Effector memory CD4-positive, alpha-beta T cell (primary cell): ENCODE measurements at regions not wholly inside any gene's neighbourhood (a gene's known extent, or its start where the extent isn't known, plus 50 kb on each side); places are given as distances from the start of the nearest gene placed in this dataset.

Experiments
- DNase-seq, 3 donors: peaks; one replicate each; pipeline ENCODE4 v3.0.0-alpha.2; 2020
- H3K27ac ChIP-seq: 2 replicates; pipeline ENCODE4 v1.7.0; 2013; ENCODE audit warnings: mild to moderate bottlenecking, low read length, moderate library complexity; ENCODE audit not compliant: insufficient read depth, poor library complexity, severe bottlenecking
- H3K27me3 ChIP-seq: replicated peaks from 2 replicates; pipeline ENCODE4 v1.7.0; 2013; ENCODE audit warnings: mild to moderate bottlenecking, low read length; ENCODE audit not compliant: insufficient read depth, control insufficient read depth, poor library complexity, severe bottlenecking
- H3K36me3 ChIP-seq: 2 replicates; pipeline ENCODE4 v1.7.0; 2013; ENCODE audit warnings: mild to moderate bottlenecking, low read length, moderate library complexity; ENCODE audit not compliant: control insufficient read depth, insufficient read depth
- H3K4me1 ChIP-seq: 2 replicates; pipeline ENCODE4 v1.7.0; 2013; ENCODE audit warnings: low read length, mild to moderate bottlenecking; ENCODE audit not compliant: control insufficient read depth, insufficient read depth, poor library complexity, severe bottlenecking
- H3K4me3 ChIP-seq: 2 replicates; pipeline ENCODE4 v1.7.0; 2013; ENCODE audit warnings: low read length, low read depth, mild to moderate bottlenecking; ENCODE audit not compliant: insufficient read depth, poor library complexity, severe bottlenecking
- H3K9me3 ChIP-seq: 2 replicates; pipeline ENCODE4 v1.7.0; 2013; ENCODE audit warnings: mild to moderate bottlenecking, low read length, moderate library complexity; ENCODE audit not compliant: control insufficient read depth

- Histone ChIP-seq H3K9me3 (peaks cover 11% of the 10 kb centered on the region), H3K4me3 (no peak overlapping the region), H3K27ac (no peak overlapping the region), H3K36me3 (no peaks in the 10 kb centered on the region), H3K27me3 (no peaks in the 10 kb centered on the region), H3K4me1 (no peaks in the 10 kb centered on the region)
- DNase-seq: no peak
Observed at GRCh38 chr13:76123548-76123947, 487.4 kb downstream of the LMO7 start.

- Histone ChIP-seq H3K4me1 (no peaks in the 10 kb centered on the region), H3K9me3 (no peaks in the 10 kb centered on the region), H3K36me3 (no peaks in the 10 kb centered on the region), H3K4me3 (no peak overlapping the region), H3K27ac (no peak overlapping the region), H3K27me3 (no peaks in the 10 kb centered on the region)
- DNase-seq: no peak
Observed at GRCh38 chr13:76116751-76117360, 480.7 kb downstream of the LMO7 start.

GRCh38 chr13:76106763-76107162, 470.6 kb downstream of the LMO7 start:
- Histone ChIP-seq H3K4me3 (no peak overlapping the region), H3K4me1 (no peaks in the 10 kb centered on the region), H3K36me3 (no peaks in the 10 kb centered on the region), H3K27ac (no peak overlapping the region), H3K27me3 (no peaks in the 10 kb centered on the region), H3K9me3 (no peaks in the 10 kb centered on the region)
- no peak for DNase-seq

GRCh38 chr13:76094645-76095044, 458.5 kb downstream of the LMO7 start:
- no peaks in the 10 kb centered on the region for H3K4me1 ChIP-seq
- no peaks in the 10 kb centered on the region for H3K36me3 ChIP-seq
- H3K27ac ChIP-seq: no peak overlapping the region
- no peaks in the 10 kb centered on the region for H3K27me3 ChIP-seq
- no peak overlapping the region for H3K4me3 ChIP-seq
- no peak for DNase-seq
- no peaks in the 10 kb centered on the region for H3K9me3 ChIP-seq

- Histone ChIP-seq H3K36me3 (no peaks in the 10 kb centered on the region), H3K9me3 (no peaks in the 10 kb centered on the region), H3K4me3 (no peak overlapping the region), H3K4me1 (no peaks in the 10 kb centered on the region), H3K27ac (no peak overlapping the region), H3K27me3 (no peaks in the 10 kb centered on the region)
- DNase-seq: no peak
Observed at GRCh38 chr13:76091076-76091475, 454.9 kb downstream of the LMO7 start.

GRCh38 chr13:76086729-76087128, 450.6 kb downstream of the LMO7 start:
- Histone ChIP-seq H3K9me3 (no peaks in the 10 kb centered on the region), H3K27ac (no peak overlapping the region)
- DNase-seq: no peak

GRCh38 chr13:76067850-76068249, 431.7 kb downstream of the LMO7 start:
- H3K27me3 ChIP-seq: no peaks in the 10 kb centered on the region
- DNase-seq: no peak
- no peak overlapping the region for H3K27ac ChIP-seq
- H3K36me3 ChIP-seq: no peaks in the 10 kb centered on the region
- no peak overlapping the region for H3K4me3 ChIP-seq
- no peaks in the 10 kb centered on the region for H3K9me3 ChIP-seq
- H3K4me1 ChIP-seq: no peaks in the 10 kb centered on the region

More at GRCh38 chr13:76086729-76087128, 450.6 kb downstream of the LMO7 start:
- Histone ChIP-seq H3K27me3 (no peaks in the 10 kb centered on the region), H3K4me3 (no peak overlapping the region), H3K4me1 (no peaks in the 10 kb centered on the region), H3K36me3 (no peaks in the 10 kb centered on the region)

- H3K36me3 ChIP-seq: no peaks in the 10 kb centered on the region
- no peaks in the 10 kb centered on the region for H3K27me3 ChIP-seq
- H3K4me1 ChIP-seq: no peaks in the 10 kb centered on the region
- H3K4me3 ChIP-seq: no peak overlapping the region
- no peaks in the 10 kb centered on the region for H3K9me3 ChIP-seq
- DNase-seq: no peak
- no peak overlapping the region for H3K27ac ChIP-seq
Observed at GRCh38 chr13:76053181-76053580, 417.1 kb downstream of the LMO7 start.

- no peaks in the 10 kb centered on the region for H3K36me3 ChIP-seq
- no peak overlapping the region for H3K4me3 ChIP-seq
- no peaks in the 10 kb centered on the region for H3K27me3 ChIP-seq
- H3K9me3 ChIP-seq: no peaks in the 10 kb centered on the region
- no peak for DNase-seq
- H3K27ac ChIP-seq: no peak overlapping the region
- no peaks in the 10 kb centered on the region for H3K4me1 ChIP-seq
Observed at GRCh38 chr13:76049376-76049746, 413.2 kb downstream of the LMO7 start.

- H3K4me1 ChIP-seq: no peaks in the 10 kb centered on the region
- no peaks in the 10 kb centered on the region for H3K9me3 ChIP-seq
- no peaks in the 10 kb centered on the region for H3K36me3 ChIP-seq
- no peaks in the 10 kb centered on the region for H3K27me3 ChIP-seq
- no peak overlapping the region for H3K27ac ChIP-seq
- no peak for DNase-seq
- no peak overlapping the region for H3K4me3 ChIP-seq
Observed at GRCh38 chr13:76048675-76049375, 412.7 kb downstream of the LMO7 start.
